GM03348 (cell line): ENCODE measurements at regions not wholly inside any gene's neighbourhood (a gene's known extent, or its start where the extent isn't known, plus 50 kb on each side); places are given as distances from the start of the nearest gene placed in this dataset.
"Not testable (repeated sequence)": the region's sequence is repeated elsewhere in the genome, so short reads cannot be mapped to it uniquely, and the experiment has no call there.

Experiments
- DNase-seq: peaks from one replicate; pipeline ENCODE4 v3.0.0; 2012; ENCODE audit warnings: low spot score

- no peak for DNase-seq
Observed at GRCh38 chr1:10914056-10914455, 98.4 kb upstream of the TARDBP start.

GRCh38 chr1:10915594-10915993 is 96.9 kb upstream of the TARDBP start:
- DNase-seq, result no peak

GRCh38 chr1:10916311-10916710 is 96.1 kb upstream of the TARDBP start:
- DNase-seq, result no peak

- no peak for DNase-seq
Observed at GRCh38 chr1:10916991-10917390, 95.5 kb upstream of the TARDBP start.

GRCh38 chr1:10917513-10918454 is 94.7 kb upstream of the TARDBP start:
- no peak for DNase-seq

- DNase-seq, result peak; percentile 77
Observed at GRCh38 chr1:10918531-10918930, 93.9 kb upstream of the TARDBP start.

- no peak for DNase-seq
Observed at GRCh38 chr1:10920063-10920626, 92.3 kb upstream of the TARDBP start.

- DNase-seq, result not testable (repeated sequence)
Observed at GRCh38 chr1:10922315-10923060, 90.0 kb upstream of the TARDBP start.

GRCh38 chr1:10924030-10924429 is 88.4 kb upstream of the TARDBP start:
- DNase-seq, result no peak

- DNase-seq, result no peak
Observed at GRCh38 chr1:10928654-10929053, 83.8 kb upstream of the TARDBP start.

- no peak for DNase-seq
Observed at GRCh38 chr1:10932088-10932487, 80.4 kb upstream of the TARDBP start.

- DNase-seq, result no peak
Observed at GRCh38 chr1:10934150-10934818, 78.2 kb upstream of the TARDBP start.

GRCh38 chr1:10935246-10935645 is 77.2 kb upstream of the TARDBP start:
- DNase-seq, result no peak

GRCh38 chr1:10935724-10936123 is 76.7 kb upstream of the TARDBP start:
- no peak for DNase-seq

GRCh38 chr1:10936998-10937901 is 75.2 kb upstream of the TARDBP start:
- no peak for DNase-seq

- DNase-seq, result no peak
Observed at GRCh38 chr1:10938741-10939417, 73.6 kb upstream of the TARDBP start.

- DNase-seq, result peak; percentile 50
Observed at GRCh38 chr1:10939654-10940450, 72.6 kb upstream of the TARDBP start.

GRCh38 chr1:10940451-10940804 is 72.0 kb upstream of the TARDBP start:
- DNase-seq, result no peak

GRCh38 chr1:10940838-10941237 is 71.6 kb upstream of the TARDBP start:
- DNase-seq, result no peak
